ENCODE measurements at regions not wholly inside any gene's neighbourhood (a gene's known extent, or its start where the extent isn't known, plus 50 kb on each side); places are given as distances from the start of the nearest gene placed in this dataset.

GRCh38 chr1:5513846-5514526 lies 478.2 kb downstream of the NPHP4 start:
- Mint-ChIP-seq H3K27me3 (peaks cover 5% of the 10 kb centered on the region), H3K36me3 (ENCODE audit: low read depth) (no peaks in the 10 kb centered on the region), H3K4me3 (no peak overlapping the region), H3K4me1 (ENCODE audit: low read depth) (no peaks in the 10 kb centered on the region), H3K27ac (no peak overlapping the region), H3K9me3 (no peaks in the 10 kb centered on the region)
- no peak for DNase-seq
- TF ChIP-seq CTCF (IDR thresholded peaks at IDR 0.05), result no peak
- no peak for ATAC-seq
- ChIA-PET POLR2A (no interaction called here), CTCF (interaction anchor here (0.8 to 7.0 kb wide), 20 partner anchors 9 to 257 kb away, joined by 3 to 42 read pairs (median 4); no protein-coding TSS in a partner anchor)
- intact Hi-C loops (cut with micrococcal nuclease), result loop anchor here (10.0 kb wide), 1 partner anchor 81 kb away; no protein-coding TSS in a partner anchor

GRCh38 chr1:5513179-5513578 lies 479.0 kb downstream of the NPHP4 start:
- DNase-seq (no peak), ATAC-seq (no peak)
- Mint-ChIP-seq H3K36me3 (ENCODE audit: low read depth) (no peaks in the 10 kb centered on the region), H3K27ac (no peak overlapping the region), H3K27me3 (peaks cover 5% of the 10 kb centered on the region), H3K4me1 (ENCODE audit: low read depth) (no peaks in the 10 kb centered on the region), H3K9me3 (no peaks in the 10 kb centered on the region), H3K4me3 (no peak overlapping the region)
- ChIA-PET POLR2A (no interaction called here), CTCF (interaction anchor here (1.1 to 7.0 kb wide), 3 partner anchors 17 to 402 kb away, joined by 3 to 42 read pairs (median 13); no protein-coding TSS in a partner anchor)
- intact Hi-C loops (cut with micrococcal nuclease), result loop anchor here (10.0 kb wide), 1 partner anchor 82 kb away; no protein-coding TSS in a partner anchor
- TF ChIP-seq CTCF (IDR thresholded peaks at IDR 0.05), result no peak

DNA sequence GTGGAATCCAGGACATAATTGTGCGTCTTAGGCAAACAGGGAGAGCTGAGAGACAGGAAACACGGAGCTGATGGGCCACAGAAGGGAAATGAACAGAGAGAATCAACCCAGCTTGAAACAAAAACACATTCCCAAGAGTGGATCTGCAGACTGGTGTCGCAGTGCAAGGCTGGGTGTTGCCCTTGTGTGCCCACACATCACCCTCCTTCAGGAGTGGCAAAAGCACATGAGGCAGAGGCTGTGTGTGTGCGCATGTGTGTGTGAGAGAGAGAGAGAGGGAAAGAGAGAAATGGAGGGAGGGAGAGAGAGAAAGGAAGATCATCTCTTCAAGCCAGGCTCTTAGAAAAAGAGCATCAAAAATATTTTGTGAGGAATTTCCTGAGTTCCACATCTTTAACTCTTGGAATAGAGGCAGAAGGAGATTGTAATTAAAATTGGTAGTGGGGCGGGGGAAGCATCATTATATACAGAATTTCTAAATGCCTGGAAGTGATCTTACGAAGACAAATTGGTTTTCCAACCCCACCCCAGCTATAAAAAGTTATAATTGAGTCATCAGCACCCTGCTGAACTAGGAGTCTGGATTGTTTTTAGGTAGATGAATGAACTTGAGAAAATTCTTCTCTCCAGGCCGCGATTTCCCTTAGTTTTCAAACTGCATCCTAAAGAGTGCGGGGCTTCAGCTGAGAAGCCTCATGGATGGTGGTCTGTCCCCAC lies 480.7 kb downstream of the NPHP4 start:
- ATAC-seq, result no peak
- Mint-ChIP-seq H3K27ac (no peak overlapping the region), H3K36me3 (ENCODE audit: low read depth) (no peaks in the 10 kb centered on the region), H3K4me1 (ENCODE audit: low read depth) (no peaks in the 10 kb centered on the region), H3K9me3 (no peaks in the 10 kb centered on the region), H3K27me3 (peaks cover 5% of the 10 kb centered on the region), H3K4me3 (no peak overlapping the region)
- no peak for DNase-seq
- no peak for TF ChIP-seq CTCF (IDR thresholded peaks at IDR 0.05)
- CTCF ChIA-PET, result interaction anchor here (0.7 to 7.0 kb wide), 5 partner anchors 17 to 521 kb away, joined by 3 to 42 read pairs (median 3); no protein-coding TSS in a partner anchor
- POLR2A ChIA-PET, result no interaction called here
- intact Hi-C loops (cut with micrococcal nuclease), result loop anchor here (2.0 to 10.0 kb wide), 2 partner anchors 83 to 235 kb away; no protein-coding TSS in a partner anchor

GRCh38 chr1:5509664-5510452 lies 482.4 kb downstream of the NPHP4 start:
- no peaks in the 10 kb centered on the region for H3K9me3 Mint-ChIP-seq
- ChIA-PET CTCF (interaction anchor here (0.6 to 7.0 kb wide), 23 partner anchors 12 to 464 kb away, joined by 3 to 42 read pairs (median 4); no protein-coding TSS in a partner anchor), POLR2A (no interaction called here)
- intact Hi-C loops (cut with micrococcal nuclease), result loop anchor here (2.0 to 10.0 kb wide), 2 partner anchors 85 to 237 kb away; no protein-coding TSS in a partner anchor
- ATAC-seq (peak; percentile 90), DNase-seq (peak; percentile 75)
- peak; percentile 91 for TF ChIP-seq CTCF (IDR thresholded peaks at IDR 0.05)
- no peak overlapping the region for H3K27ac Mint-ChIP-seq
- H3K4me1 Mint-ChIP-seq (ENCODE audit: low read depth), result no peaks in the 10 kb centered on the region
- peaks cover 2% of the 10 kb centered on the region for H3K27me3 Mint-ChIP-seq
- H3K36me3 Mint-ChIP-seq (ENCODE audit: low read depth), result no peaks in the 10 kb centered on the region
- H3K4me3 Mint-ChIP-seq, result no peak overlapping the region

Measured in activated CD8-positive, alpha-beta T cell treated with anti-CD3 and anti-CD28 coated beads for 36 hours (primary cell).